ENCODE measurements at regions not wholly inside any gene's neighbourhood (a gene's known extent, or its start where the extent isn't known, plus 50 kb on each side); places are given as distances from the start of the nearest gene placed in this dataset.

DNA sequence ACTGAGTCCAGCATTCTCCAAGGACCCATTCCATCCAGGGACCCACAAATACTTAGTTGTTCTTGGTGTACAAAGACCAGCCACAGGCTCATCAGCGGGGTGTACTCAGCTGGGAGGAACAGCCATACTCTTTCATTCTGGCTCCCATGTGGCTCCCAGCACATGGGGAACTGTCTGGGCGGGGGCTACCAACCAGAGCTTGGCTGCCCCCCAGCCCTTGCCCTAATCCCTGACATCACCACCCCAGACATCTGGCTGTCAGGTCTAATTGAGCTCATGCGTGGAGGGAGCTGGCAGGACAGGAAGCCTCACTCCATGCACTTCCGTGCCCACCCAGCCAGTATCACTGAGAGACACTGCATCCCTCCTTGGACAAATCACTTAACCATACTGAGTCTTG, 283.6 kb downstream of the DYSF start:
- Histone ChIP-seq H3K4me2 (ENCODE audit: control insufficient read depth, insufficient read depth) (no peak overlapping the region), H3K27me3 (replicated peaks in 1 of 2; ENCODE audit: control insufficient read depth in 2 of 2, insufficient read depth in 2 of 2, low read length in 1 of 2) (no peaks in the 10 kb centered on the region), H4K20me1 (ENCODE audit: control insufficient read depth, insufficient read depth) (no peaks in the 10 kb centered on the region), H3K79me2 (ENCODE audit: control insufficient read depth, insufficient read depth, low read length) (no peaks in the 10 kb centered on the region), H3K4me1 (ENCODE audit: control insufficient read depth, insufficient read depth, low read length) (no peaks in the 10 kb centered on the region), H3K9me3 (replicated peaks; ENCODE audit: control insufficient read depth, insufficient read depth, low read length) (no peaks in the 10 kb centered on the region), H3K9ac (ENCODE audit: control insufficient read depth, insufficient read depth, low read length) (no peak overlapping the region), H3K27ac (ENCODE audit: control insufficient read depth, insufficient read depth) (no peak overlapping the region), H2AFZ (ENCODE audit: control insufficient read depth, low read depth, low read length) (no peak overlapping the region), H3K36me3 (ENCODE audit: control insufficient read depth in 2 of 2, insufficient read depth in 2 of 2, low read length in 1 of 2) (no peaks in the 10 kb centered on the region), H3K4me3 (no peak overlapping the region)
- no TSS peak for BruUV-seq (replicated peaks)
- CTCF ChIA-PET = no interaction called here
- POLR2A ChIA-PET = no interaction called here
- in situ Hi-C loops (cut with MboI) (no loop called here), intact Hi-C loops (cut with micrococcal nuclease; ENCODE audit: unreplicated experiment) (no loop called here)
- no peak for ATAC-seq
- FAIRE-seq = no peak
- RAD21 ChIA-PET (ENCODE audit: unreplicated experiment) = no interaction called here
- SMC1A ChIA-PET (ENCODE audit: uncharacterized antibody, unreplicated experiment) = no interaction called here
- 45% methylated on average over 4 of the region's 4 CpGs for WGBS (ENCODE audit: insufficient coverage, insufficient replicate concordance, low lambda C conversion rate, missing lambda C conversion rate)
- TF ChIP-seq HDGF (IDR thresholded peaks at IDR 0.05) (no peak), PAX5 (IDR thresholded peaks at IDR 0.05; ENCODE audit: borderline replicate concordance, low read depth, low read length) (no peak)
- TF ChIP-seq, protein P1, sequence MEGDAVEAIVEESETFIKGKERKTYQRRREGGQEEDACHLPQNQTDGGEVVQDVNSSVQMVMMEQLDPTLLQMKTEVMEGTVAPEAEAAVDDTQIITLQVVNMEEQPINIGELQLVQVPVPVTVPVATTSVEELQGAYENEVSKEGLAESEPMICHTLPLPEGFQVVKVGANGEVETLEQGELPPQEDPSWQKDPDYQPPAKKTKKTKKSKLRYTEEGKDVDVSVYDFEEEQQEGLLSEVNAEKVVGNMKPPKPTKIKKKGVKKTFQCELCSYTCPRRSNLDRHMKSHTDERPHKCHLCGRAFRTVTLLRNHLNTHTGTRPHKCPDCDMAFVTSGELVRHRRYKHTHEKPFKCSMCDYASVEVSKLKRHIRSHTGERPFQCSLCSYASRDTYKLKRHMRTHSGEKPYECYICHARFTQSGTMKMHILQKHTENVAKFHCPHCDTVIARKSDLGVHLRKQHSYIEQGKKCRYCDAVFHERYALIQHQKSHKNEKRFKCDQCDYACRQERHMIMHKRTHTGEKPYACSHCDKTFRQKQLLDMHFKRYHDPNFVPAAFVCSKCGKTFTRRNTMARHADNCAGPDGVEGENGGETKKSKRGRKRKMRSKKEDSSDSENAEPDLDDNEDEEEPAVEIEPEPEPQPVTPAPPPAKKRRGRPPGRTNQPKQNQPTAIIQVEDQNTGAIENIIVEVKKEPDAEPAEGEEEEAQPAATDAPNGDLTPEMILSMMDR (IDR thresholded peaks at IDR 0.05 in 2 of 3, conservative IDR thresholded peaks at IDR 0.05 in 1 of 3; ENCODE audit: control insufficient read depth in 2 of 3, extremely low read depth in 1 of 3, insufficient read depth in 1 of 3, low read depth in 3 of 3, low read length in 3 of 3) = no peak
- DNase-seq (ENCODE audit: low read depth, low spot score) = no peak

DNA sequence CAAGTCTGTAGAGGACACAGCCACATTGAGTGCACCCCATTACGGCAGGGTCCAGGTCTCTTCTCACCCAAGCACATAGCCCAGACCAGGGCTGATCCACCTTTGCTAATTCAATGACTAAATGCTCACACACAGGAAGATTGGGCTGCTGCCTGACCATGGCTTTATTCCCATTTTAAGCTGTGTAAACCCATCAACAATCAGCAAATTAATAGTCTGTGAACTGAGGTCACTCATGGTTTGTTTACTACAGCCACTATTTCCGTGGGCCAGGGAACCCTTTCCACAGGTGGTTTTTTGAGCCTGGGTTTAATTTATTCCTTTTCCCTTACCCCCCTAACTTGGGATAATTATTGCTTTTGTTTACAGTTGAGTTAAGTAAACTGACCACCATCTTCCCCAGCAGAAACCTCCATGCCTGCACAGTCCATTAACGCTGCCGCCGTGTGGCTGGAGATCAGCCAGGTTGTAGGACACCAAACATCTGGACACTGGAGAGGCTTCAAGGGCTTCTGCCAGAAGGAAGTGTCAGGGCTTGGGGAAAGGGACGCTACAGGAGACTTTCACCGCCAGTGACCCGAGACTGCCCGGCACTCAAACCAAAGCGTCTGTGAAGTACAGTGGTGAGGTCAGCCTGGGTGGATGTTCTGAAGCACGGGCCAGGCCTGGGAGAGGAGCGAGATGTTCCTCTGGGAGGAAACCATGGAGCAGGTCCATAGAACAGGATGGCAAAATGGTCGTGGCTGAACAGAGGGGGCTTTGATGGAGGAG, 282.9 kb downstream of the DYSF start:
- no peaks in the 10 kb centered on the region for H3K4me1 ChIP-seq (ENCODE audit: control insufficient read depth, insufficient read depth, low read length)
- intact Hi-C loops (cut with micrococcal nuclease; ENCODE audit: unreplicated experiment) (no loop called here), in situ Hi-C loops (cut with MboI) (no loop called here)
- no peak for DNase-seq (ENCODE audit: low read depth, low spot score)
- H3K36me3 ChIP-seq (ENCODE audit: control insufficient read depth in 2 of 2, insufficient read depth in 2 of 2, low read length in 1 of 2) = no peaks in the 10 kb centered on the region
- no peaks in the 10 kb centered on the region for H3K27me3 ChIP-seq (replicated peaks in 1 of 2; ENCODE audit: control insufficient read depth in 2 of 2, insufficient read depth in 2 of 2, low read length in 1 of 2)
- no peak overlapping the region for H3K9ac ChIP-seq (ENCODE audit: control insufficient read depth, insufficient read depth, low read length)
- ChIA-PET RAD21 (ENCODE audit: unreplicated experiment) (no interaction called here), POLR2A (no interaction called here), CTCF (interaction anchor here (1.0 kb wide), 1 partner anchor 642 kb away, joined by 3 read pairs; no protein-coding TSS in a partner anchor), SMC1A (ENCODE audit: uncharacterized antibody, unreplicated experiment) (no interaction called here)
- H4K20me1 ChIP-seq (ENCODE audit: control insufficient read depth, insufficient read depth) = no peaks in the 10 kb centered on the region
- H3K27ac ChIP-seq (ENCODE audit: control insufficient read depth, insufficient read depth) = no peak overlapping the region
- WGBS (ENCODE audit: insufficient coverage, insufficient replicate concordance, low lambda C conversion rate, missing lambda C conversion rate) = 57% methylated on average over 13 of the region's 13 CpGs
- no peak overlapping the region for H3K4me3 ChIP-seq
- no peaks in the 10 kb centered on the region for H3K79me2 ChIP-seq (ENCODE audit: control insufficient read depth, insufficient read depth, low read length)
- no peaks in the 10 kb centered on the region for H3K9me3 ChIP-seq (replicated peaks; ENCODE audit: control insufficient read depth, insufficient read depth, low read length)
- no peak overlapping the region for H3K4me2 ChIP-seq (ENCODE audit: control insufficient read depth, insufficient read depth)
- no peak overlapping the region for H2AFZ ChIP-seq (ENCODE audit: control insufficient read depth, low read depth, low read length)
- no TSS peak for BruUV-seq (replicated peaks)
- ATAC-seq = no peak
- no peak for FAIRE-seq
- TF ChIP-seq, protein P2, sequence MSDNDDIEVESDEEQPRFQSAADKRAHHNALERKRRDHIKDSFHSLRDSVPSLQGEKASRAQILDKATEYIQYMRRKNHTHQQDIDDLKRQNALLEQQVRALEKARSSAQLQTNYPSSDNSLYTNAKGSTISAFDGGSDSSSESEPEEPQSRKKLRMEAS (IDR thresholded peaks at IDR 0.05; ENCODE audit: low read depth, low read length) = no peak
- TF ChIP-seq EP300 (IDR thresholded peaks at IDR 0.05; ENCODE audit: borderline replicate concordance in 1 of 2, control insufficient read depth in 1 of 2, low read depth in 2 of 2, low read length in 2 of 2) = no peak
- TF ChIP-seq, protein P3, sequence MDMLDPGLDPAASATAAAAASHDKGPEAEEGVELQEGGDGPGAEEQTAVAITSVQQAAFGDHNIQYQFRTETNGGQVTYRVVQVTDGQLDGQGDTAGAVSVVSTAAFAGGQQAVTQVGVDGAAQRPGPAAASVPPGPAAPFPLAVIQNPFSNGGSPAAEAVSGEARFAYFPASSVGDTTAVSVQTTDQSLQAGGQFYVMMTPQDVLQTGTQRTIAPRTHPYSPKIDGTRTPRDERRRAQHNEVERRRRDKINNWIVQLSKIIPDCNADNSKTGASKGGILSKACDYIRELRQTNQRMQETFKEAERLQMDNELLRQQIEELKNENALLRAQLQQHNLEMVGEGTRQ (IDR thresholded peaks at IDR 0.05; ENCODE audit: borderline replicate concordance, low read depth, low read length) = no peak
- no peak for TF ChIP-seq ZNF592 (IDR thresholded peaks at IDR 0.05)
- TF ChIP-seq TCF3 (IDR thresholded peaks at IDR 0.05; ENCODE audit: borderline replicate concordance, insufficient read depth, low read depth, low read length) = no peak
- no peak for TF ChIP-seq CREM (IDR thresholded peaks at IDR 0.05; ENCODE audit: low read depth)

All from GM12878 (cell line).